ENCODE measurements at regions not wholly inside any gene's neighbourhood (a gene's known extent, or its start where the extent isn't known, plus 50 kb on each side); places are given as distances from the start of the nearest gene placed in this dataset.
A peak's percentile ranks its signal among the peaks of the same experiment; 100 is the strongest.

DNA sequence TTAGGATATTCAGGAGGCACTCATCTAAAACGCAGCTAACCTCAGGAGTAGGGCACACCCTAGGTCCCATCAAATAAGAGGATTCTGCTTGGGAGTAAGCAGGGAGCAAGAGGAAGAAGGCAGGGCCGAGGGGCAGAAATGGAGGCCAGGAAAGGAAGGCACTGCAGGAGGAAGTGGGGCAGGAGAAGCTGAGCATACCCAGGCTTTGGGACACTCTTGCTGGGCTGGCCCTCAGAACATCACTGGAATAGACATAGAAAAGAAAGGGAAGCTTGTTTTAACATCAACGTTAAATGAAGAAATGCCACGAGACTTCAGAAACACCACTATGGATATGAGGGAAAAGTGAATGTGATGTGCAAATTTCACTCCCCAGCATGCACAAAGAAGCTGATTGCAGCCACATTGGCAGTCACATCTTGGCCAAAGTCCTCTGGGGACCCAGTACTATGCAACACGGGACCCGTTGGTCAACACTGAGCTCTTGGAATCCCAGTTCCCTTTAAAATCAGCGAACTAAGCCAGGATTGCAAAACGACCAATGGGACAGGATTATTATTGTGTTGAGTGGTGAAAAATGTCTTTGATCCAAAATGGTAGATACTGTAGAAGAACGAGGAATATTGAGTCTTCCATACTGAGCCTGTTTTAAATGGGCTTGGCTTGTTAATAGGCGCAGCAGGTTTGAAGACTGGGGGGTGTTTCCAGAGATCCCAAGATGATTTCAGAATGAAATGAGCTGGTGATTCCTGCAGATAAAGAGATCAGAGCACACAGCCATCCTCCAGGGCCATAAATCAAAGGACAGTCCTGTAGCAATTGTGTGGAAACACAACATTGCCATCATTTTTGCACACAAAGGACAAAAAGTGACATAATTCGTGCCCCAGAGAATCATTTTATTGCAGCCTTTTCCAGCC is 152.4 kb downstream of the TOMM20 start:
- no peak for DNase-seq (ENCODE audit: low read depth in 3 of 3)

DNA sequence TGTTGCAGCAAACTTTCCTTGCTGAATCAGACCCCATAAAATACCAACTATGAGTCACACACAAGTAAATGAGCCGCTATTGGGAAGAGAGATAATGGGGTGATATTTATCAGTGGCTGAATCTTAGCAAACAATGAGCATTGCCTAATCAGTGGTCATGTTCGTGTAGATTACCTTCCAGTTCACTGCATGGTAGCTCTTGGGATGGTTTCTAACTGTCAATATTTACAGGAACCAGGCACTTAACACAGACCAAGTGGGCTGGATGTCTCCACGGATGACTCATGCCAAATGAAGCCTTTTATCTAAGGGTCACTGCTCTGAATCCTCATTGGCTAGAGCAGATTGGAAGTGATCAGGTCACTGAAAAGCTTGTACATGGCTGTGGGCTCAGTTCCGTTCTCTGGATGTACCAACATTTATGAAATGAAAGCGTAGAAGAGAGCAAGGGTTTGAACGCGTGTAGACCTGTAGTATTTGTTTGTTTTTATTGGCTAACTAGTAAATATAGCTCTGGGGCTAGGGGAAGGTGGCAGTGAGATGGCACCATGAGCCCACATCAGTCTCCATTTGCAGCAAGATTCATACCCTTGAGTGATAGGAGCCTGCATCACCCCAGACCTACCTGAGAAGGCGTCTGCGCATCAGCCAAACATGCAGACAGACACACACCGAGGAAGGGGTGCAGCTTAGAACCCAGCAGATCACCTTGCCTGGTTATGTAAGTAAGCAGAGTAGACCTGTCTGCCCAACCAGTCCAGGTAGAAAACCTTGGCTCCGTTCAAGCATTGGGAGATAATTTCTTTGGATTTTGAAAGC is 153.3 kb downstream of the TOMM20 start:
- DNase-seq (ENCODE audit: low read depth in 3 of 3), result no peak

DNA sequence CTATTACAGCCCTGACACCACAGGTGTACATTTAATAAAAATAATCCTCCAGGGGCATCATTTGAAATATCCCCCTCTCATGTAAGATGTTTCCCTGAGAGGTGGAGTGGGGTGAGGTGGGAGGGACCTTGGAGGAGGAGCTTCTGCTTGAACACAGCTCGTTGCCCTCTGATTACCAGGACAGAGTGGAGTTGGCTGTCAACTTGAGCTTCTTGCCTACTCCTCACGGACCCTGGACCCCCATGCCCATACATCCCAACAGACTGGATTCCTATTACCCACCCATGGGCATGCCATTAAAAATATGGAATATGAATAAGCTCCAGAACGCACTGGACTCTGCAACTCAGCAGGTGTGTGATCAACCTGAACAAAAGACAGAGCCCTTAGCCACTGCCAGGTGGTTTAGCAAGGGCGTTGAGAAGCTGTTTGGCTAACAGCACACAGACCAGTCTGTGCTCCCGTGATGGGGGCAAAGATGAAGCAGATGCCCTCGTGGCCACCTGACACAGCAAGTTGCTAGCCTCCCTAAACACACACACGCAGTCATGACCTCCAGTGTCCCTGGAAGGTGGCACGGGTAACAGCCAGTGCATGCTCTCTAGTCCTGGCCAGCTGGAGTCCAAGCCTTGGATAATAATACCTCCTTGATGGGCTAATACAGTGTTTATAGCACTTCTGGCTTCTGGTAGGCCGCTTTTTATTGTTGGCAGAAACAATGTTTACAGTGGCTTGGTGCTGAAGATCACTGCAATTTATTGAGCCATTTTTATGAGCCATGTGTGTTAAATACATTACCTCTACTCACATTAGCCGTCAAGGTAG is 155.0 kb downstream of the TOMM20 start:
- DNase-seq (ENCODE audit: low read depth in 3 of 3), result no peak

DNA sequence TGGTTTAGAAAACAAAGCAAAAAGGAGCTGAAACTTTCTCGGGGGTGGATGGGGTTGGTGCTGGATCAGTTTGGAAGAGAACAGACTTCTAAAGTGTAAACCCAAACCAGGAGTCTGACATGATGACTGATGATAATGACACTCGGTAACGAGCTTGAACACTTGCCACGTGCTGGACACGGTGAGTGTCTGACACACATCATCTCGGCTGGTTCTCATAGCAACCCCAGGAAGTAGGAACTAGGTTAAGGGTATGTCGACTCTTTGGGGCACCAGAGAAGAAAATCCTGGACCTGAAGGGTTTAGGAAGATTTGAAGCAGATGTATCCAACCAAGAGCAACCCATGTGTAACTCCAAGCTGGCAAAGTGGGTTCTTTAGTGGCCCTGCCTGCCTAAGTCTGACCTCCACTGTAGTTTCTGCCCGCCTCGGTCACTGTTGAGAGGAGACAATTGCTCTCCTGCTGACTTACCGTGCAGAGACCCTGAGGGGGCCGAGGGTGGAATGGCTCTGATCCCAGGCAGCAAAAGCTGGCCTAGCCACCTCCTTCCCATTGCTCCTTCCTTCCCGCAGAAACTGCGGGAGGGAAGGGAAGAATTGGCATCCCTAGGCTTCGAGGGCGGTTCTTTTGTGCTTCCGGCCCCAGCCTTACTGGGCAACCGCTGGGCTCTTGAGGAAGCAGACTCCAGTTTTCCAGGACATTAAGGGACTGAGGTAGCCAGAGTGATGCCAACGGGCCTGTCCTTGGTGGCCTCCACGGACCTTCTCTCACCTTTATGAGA is 156.0 kb downstream of the TOMM20 start:
- no peak for DNase-seq (ENCODE audit: low read depth in 3 of 3)

DNA sequence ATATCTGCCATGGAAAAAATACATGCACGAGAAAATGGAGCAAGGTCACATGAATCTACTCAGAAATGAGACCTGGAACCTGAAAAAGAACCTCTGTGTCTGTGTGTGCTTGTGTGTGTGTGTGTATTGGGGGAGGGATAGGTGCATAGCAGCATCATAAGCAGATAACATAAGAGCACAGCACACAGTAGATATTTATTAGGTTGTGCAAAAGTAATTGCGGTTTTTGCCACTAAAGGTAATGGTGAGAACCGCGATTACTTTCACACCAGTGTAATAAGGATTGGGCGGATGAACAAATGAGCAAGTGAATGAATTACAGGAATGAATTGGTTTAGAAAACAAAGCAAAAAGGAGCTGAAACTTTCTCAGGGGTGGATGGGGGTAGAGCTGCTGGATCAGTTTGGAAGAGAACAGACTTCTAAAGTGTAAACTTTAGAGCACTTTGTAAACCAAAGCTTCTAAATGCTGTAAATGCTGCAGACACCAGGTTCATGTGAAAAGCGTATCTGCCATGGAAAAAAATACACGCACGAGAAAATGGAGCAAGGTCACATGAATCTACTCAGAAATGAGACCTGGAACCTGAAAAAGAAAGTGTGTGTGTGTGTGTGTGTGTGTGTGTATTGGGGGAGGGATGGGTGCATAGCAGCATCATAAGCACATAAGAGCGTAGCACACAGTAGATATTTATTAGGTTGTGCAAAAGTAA is 156.9 kb downstream of the TOMM20 start:
- no peak for DNase-seq (ENCODE audit: low read depth in 3 of 3)

DNA sequence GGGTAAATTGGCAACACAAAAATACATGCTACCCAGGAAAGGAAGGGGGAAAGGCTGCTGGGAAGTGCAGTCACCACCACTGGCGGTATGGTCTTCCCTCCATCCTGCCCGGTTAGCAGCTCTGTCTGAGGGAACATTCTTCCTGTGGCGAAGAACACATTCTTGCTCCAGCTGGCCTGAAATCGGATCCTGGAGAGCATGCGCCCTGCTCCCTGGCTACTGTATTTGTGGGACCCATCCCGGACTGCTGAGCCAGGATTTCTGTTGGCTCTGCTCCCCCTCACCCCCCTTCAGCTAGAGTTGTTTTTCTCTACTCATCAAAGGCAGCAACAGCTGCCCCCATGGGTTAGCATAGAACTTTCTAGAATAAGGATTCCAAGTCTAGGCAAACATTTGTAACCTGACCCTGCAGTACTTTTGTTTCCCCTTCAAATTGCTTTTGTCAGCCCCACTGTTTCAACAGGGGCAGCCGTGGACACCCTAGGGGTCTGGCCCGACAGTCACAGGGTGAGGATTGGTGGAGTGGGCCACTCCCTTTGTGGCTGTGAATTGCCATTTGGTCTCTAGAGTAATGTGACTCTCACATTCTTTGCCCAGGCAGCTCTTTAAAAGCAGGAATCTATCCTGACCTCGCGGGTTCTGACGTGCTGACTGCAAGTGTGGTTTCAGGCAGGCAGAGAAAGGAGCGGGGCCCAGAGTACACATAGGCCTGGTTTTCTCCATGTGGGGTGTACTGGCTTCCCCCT is 157.7 kb downstream of the TOMM20 start:
- DNase-seq (ENCODE audit: low read depth in 3 of 3), result no peak

DNA sequence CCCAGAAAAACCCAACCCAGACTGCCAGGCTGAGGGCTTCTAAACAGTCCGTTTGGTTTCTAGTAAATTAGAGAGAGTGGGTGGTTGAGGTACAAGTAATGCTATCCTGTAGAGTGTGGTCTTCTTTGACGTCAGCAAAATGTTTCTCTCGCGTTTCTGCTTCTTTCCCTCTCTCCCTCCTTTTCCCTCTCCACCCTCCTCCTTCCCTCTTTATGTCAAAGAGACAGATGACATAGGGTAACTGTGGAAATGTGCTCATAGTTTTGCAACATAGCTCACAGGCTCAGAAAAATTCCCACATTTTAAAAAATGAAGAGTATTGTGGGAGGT is 158.3 kb downstream of the TOMM20 start:
- no peak for DNase-seq (ENCODE audit: low read depth in 3 of 3)

DNA sequence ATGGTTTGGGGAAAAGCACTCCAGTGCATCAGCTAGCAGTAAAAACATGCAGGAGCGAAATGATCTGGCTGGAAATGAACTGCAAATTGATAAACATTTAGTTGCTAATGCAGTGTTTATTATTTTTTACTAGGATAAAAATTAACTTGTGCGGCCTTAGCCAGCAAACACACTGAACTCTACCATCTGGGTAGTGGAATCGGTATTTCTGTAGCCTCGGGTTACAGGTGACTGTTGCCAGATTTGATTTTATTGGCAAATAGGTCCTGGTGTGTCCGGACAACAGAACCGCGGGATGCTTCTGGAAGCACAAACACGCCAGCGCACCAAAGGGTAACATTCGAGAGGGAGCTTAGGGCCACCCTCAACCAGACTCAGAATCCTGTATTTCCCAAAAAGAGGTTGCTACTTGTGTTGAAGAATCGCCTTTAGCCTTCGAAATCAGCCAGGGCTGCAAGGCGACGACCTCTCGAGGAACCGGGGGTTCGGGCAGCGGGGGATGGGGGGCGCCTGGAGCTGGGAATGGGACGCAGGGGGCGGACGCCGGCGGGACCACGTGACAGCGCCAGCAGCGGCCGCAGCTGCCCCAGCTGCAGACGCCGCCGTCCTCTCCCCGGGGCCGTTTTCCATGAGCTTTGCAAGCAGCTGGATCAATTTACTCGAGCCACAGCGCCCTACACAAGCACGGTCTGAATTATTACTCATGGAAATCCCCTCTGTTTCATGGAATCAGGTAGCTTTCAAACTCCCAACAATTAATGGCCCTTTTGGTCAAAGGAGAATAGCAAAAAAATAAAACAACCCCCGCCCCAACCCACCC is 158.8 kb downstream of the TOMM20 start:
- DNase-seq (ENCODE audit: low read depth in 3 of 3), result no peak

DNA sequence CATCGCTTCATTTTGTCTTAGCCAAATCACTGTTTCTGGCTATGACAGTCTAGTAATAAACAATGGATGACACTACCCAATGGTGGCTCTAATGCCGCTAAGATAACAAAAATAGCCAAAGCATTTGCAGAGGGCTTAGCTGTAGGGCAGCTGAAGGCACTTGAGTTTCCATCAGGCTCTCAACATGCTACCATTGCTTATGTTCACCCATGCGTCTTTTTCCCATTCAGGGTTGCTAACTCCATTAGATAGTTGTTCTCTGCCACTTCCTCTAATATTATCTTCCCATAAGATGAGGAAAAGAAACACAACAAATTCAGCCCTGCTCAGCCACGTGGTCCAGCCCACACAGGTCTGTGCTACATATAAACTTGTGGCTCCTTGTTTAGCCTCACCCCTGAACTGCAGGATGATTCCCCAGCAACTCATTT is 159.6 kb downstream of the TOMM20 start:
- no peak for DNase-seq (ENCODE audit: low read depth in 3 of 3)

DNA sequence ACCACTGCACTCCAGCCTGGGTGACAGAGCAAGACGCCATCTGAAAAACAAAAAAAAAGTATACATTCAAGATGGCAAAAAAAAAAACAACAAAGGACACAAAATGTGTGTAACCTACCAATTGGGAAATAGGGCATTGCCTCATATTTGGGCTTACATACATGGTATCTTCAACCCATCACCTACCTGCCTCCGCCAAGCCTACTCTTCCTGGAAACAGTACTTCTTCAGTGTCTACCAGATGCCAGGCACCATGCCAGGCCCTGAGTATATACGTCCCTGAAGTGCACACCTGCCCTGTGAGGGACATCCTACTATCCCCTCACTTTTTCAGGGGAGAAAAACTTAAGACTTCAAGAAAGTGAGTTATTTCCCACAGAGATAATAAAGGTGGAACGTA is 160.2 kb downstream of the TOMM20 start:
- DNase-seq (ENCODE audit: low read depth in 3 of 3), result no peak

DNA sequence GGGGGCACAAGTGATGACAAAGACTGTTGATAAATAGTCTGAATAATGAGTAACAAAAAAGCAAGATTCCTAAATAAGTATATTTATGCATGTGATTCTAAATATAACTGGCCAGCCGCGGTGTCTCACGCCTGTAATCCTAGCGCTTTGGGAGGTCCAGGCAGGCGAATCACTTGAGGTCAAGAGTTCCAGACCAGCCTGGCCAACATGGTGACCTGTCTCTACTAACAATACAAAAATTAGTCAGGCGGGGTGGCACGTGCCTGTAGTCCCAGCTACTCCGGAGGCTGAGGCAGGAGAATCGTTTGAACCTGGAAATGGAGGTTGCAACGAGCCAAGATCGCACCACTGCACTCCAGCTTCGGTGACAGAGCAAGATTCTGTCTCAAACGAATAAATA is 161.5 kb downstream of the TOMM20 start:
- no peak for DNase-seq (ENCODE audit: low read depth in 3 of 3)

DNA sequence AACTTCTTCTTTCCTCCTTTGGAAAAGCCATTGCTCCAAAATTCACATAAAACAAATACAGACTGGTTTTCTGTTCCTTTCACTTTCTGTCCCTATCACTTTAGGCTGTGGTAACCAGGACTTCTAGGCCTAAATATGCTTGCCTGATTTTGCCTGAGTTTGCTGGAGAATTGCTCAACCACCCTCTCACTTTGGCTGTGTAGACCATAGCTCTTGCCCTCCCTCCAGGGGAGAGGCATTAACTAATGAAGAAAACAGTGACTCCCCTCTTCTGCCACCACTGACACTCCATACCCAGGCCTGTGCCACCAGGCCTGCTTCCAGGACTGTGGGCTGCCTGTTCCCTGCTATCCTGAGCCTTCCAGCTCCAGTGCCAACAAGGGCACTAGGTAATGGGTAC is 163.5 kb downstream of the TOMM20 start:
- DNase-seq (ENCODE audit: low read depth in 3 of 3), result no peak

DNA sequence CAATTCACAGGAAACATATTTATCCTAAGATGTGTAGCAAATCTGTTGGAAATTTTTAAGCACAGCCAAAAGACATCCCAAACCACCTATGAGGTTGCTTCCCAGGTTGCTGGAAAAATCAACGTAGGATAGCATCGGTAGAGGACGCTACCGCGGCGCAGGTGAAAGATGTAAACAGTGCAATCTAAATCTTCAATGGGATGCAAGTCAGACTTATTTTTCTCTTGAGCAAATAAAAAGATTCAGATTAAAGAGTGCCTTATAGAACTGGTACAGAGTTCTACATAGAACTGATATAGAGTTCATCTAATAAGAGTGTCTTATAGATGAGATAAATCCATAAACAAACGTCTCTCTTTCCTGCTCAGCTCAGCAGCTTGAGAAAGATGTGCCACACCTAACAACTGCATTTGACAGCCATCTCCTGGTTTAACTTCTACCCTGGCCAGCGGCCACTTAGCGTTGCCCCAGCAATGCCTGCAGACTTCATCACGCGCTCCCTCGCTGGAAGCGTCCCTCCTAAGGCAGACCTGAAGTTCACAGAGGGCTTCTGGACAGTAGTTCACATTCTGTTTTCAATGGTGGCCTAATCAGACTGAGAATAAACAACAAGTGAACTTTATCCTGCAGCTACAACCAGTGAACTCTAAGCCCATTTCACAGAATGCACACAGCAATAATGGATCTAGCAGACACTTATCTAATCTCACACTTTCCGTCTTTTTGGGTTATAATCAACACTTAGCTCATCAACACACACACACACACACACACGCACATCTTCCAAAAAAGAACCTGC is 164.5 kb downstream of the TOMM20 start:
- DNase-seq (ENCODE audit: low read depth in 3 of 3), result no peak

DNA sequence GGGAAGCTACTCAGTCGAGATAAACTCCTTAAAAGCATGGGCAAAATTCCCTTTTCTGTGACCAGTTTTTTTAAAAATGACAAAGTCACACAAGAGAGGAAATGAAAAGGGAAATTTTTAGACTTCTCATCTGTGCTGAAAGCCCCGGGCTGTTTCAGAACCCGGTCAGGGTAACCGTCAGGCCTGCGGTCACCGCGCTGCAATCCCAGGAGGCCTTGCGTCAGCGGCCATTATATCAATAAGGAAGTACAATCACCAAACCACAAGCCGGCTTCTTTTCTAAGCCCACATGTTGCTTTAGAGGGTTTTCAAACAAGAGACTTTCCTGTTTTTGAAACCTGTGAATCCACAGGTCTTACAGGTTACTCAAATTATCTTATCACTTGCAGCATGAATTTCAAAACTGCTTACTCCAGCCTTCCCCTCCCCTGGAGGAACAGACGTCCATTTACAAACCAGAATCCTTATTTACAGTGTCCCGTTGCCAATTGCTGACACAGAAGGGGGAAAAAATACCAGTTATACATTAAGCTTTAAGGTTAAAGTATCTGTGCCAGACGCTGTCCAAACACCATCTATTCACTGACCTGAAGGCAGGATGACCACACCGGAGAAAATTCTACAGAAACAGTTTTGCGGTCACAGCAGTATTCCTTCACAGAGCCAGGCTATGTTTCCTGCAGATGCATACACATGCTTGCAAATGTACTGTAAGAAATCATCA is 165.3 kb downstream of the TOMM20 start:
- DNase-seq (ENCODE audit: low read depth in 3 of 3), result peak; percentile 79 to 89 (median 82)

DNA sequence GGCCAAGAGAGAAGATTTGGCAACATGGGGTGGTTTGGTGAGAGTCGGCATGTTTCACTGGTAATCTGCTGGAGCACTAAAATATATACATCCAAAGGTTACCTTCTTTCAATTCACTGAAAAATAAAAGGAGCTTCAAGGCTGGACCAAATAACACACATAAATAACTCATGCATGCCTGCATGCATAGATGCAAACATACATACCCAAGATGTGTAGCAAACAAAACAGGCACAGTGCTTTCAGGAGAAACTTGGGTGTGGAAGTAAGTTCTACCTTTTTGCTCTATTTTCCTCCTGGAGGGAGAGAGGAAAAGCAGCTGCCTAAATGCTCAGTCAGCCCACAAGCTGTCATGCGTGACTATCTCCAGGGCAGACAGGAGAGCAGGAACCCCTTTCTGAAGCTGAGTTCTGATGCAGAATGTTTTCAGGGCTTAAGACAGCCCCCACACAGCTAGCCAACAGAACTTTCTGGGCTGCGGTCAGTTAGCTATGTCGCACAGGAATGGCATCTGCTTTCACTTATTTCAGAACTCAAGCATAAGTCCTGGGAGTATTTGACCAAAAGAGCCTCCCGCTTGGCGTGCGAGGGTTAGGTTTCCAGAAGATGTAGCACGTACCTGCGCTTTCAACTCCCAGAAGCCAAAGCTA is 166.2 kb downstream of the TOMM20 start:
- DNase-seq (ENCODE audit: low read depth in 3 of 3), result no peak

DNA sequence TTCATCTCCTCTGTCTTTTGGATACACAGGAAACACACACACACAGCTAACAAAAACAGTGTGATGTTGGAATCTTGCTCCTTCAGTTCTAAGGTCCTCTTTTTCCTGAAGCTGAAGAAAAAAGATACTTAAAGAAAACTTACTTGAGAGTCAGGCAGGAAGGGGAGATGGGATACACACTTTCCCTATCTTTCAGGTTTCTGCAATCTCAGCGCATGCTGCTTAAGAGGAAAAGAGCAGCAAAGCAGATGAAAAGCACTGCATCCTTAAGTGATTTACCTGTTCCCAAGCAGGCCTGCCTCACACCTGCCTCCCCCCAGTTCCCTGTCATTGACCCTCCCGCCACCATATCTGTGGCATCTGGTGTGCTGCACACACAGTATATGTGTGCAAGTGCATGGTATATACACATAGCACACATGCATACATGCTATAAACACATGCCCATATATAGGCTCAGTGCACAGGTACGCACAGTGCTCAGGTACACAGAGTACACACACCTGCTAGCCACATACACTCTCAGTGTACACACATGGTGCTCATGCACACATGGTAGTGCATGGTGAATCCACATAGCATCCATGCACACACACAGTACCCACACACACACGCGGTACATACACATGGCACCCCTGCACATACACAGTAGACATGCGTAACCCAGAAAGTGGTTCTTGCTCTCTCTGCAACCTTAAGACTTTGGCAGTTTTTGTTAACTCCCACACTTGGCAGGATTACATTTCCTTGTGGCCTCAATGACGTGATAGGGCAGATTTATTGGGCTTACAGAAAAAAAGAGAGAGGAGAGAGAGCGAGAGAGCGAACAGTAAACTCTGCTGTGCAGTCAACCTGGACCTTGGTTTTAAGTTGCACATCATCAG is 166.9 kb downstream of the TOMM20 start:
- no peak for DNase-seq (ENCODE audit: low read depth in 3 of 3)

Measured in stimulated activated CD4-positive, alpha-beta T cell treated with anti-CD3 and anti-CD28 coated beads, TNF-alpha, amount 100 ng/mL, for 48 hours (primary cell).